HCT116 (cell line): ENCODE measurements at regions not wholly inside any gene's neighbourhood (a gene's known extent, or its start where the extent isn't known, plus 50 kb on each side); places are given as distances from the start of the nearest gene placed in this dataset.

ENCODE experiments used
- ATAC-seq: fragments of 200-7000 bp; cut with Tn5 transposase; 2 replicates; pipeline ENCODE4 v1.9.1; 2020; ENCODE audit warnings: mild to moderate bottlenecking, moderate library complexity
- BruUV-seq: library from RNA; stranded (reverse); fragments of 400-500 nt; replicated peaks from 2 replicates; lab custom pipeline; 2021; lab: Mats Ljungman, UMichigan
- CTCF ChIA-PET: fragments of 300-600 bp; sonication (Branson Sonifier 250); formaldehyde crosslinking; loops from one replicate; lab custom pipeline; 2021; ENCODE audit warnings: antibody characterized with exemption; lab: Charles Lee
- POLR2A ChIA-PET: fragments of 300-600, 350-600 bp; sonication (Branson Sonifier 250); formaldehyde crosslinking; loops from one replicate; lab custom pipeline; 2021; ENCODE audit warnings: antibody characterized with exemption; lab: Charles Lee
- RAD21 ChIA-PET, 2 experiments: fragments of 300-600 bp; sonication (Branson Sonifier 250); formaldehyde crosslinking; loops; one replicate each; lab custom pipeline; 2023; ENCODE audit warnings: low total read pairs in 2 of 2; ENCODE audit not compliant: uncharacterized antibody in 2 of 2, unreplicated experiment in 2 of 2, low non-redundant PET in 1 of 2; lab: Charles Lee
- DNase-seq: peaks from one replicate; pipeline ENCODE4 v3.0.0-alpha.2; 2010; ENCODE audit warnings: low read depth, low spot score
- H2AFZ ChIP-seq: fragments of 200-600 bp; shearing (Covaris generic), sonication (generic); 2 replicates; pipeline ENCODE4 v1.6.1; 2017; ENCODE audit warnings: low read depth, mixed run types, mixed read lengths, antibody characterized with exemption, low read length; ENCODE audit not compliant: poor library complexity, severe bottlenecking
- H3K27ac ChIP-seq: 2 replicates; pipeline ENCODE4 v1.5.1; 2012; ENCODE audit warnings: low read depth, low read length
- H3K27me3 ChIP-seq: fragments of 200-600 bp; sonication (generic); 2 replicates; pipeline ENCODE4 v1.6.1; 2016; ENCODE audit warnings: mixed run types, low read length, mixed read lengths; ENCODE audit not compliant: insufficient read depth
- H3K36me3 ChIP-seq, 2 experiments: fragments of 200-500 bp in 1 of 2; fragments of 200-600 bp in 1 of 2; sonication (Bioruptor generic) in 1 of 2; sonication (generic) in 1 of 2; 2 replicates each; pipeline versions ENCODE4 v1.5.1 to v1.6.1; 2014 to 2016; ENCODE audit warnings: low read length in 2 of 2, inconsistent platforms in 1 of 2, mixed read lengths in 1 of 2, mixed run types in 1 of 2; ENCODE audit not compliant: insufficient read depth in 2 of 2, control insufficient read depth in 1 of 2
- H3K4me1 ChIP-seq, 2 experiments: fragments of 200-600 bp in 1 of 2; sonication (generic) in 1 of 2; 2 replicates each; pipeline versions ENCODE4 v1.5.1 to v1.6.1; 2012 to 2017; ENCODE audit warnings: low read length in 2 of 2, inconsistent platforms in 1 of 2, mild to moderate bottlenecking in 1 of 2, mixed read lengths in 1 of 2, mixed run types in 1 of 2, moderate library complexity in 1 of 2; ENCODE audit not compliant: insufficient read depth in 2 of 2, control insufficient read depth in 1 of 2
- H3K4me2 ChIP-seq: fragments of 200-600 bp; sonication (generic); 2 replicates; pipeline ENCODE4 v1.6.1; 2017; ENCODE audit warnings: mixed run types, low read length, mixed read lengths
- H3K4me3 ChIP-seq, 2 experiments: fragments of 200-600 bp in 1 of 2; sonication (generic) in 1 of 2; replicated peaks in 1 of 2; 2 replicates each; pipeline ENCODE4 v1.5.1; 2011 to 2016; ENCODE audit warnings: low read length in 2 of 2, control low read depth in 1 of 2, low read depth in 1 of 2, mild to moderate bottlenecking in 1 of 2, mixed read lengths in 1 of 2, mixed run types in 1 of 2
- H3K79me2 ChIP-seq: fragments of 200-600 bp; sonication (generic); 2 replicates; pipeline ENCODE4 v1.6.1; 2017; ENCODE audit warnings: mild to moderate bottlenecking, mixed run types, low read length, moderate library complexity, mixed read lengths; ENCODE audit not compliant: insufficient read depth
- H3K9ac ChIP-seq: fragments of 200-600 bp; sonication (generic); 2 replicates; pipeline ENCODE4 v1.6.1; 2016; ENCODE audit warnings: low read length, mixed read lengths
- H3K9me2 ChIP-seq: fragments of 200-600 bp; sonication (generic), shearing (Covaris generic); 2 replicates; pipeline ENCODE4 v1.6.1; 2017; ENCODE audit warnings: mixed run types, mild to moderate bottlenecking, moderate library complexity; ENCODE audit not compliant: insufficient read depth
- H3K9me3 ChIP-seq, 2 experiments: fragments of 200-500 bp in 1 of 2; fragments of 200-600 bp in 1 of 2; sonication (Bioruptor generic) in 1 of 2; sonication (generic) in 1 of 2; 2 replicates each; pipeline ENCODE4 v1.6.1; 2014 to 2017; ENCODE audit warnings: low read length in 2 of 2, mixed read lengths in 2 of 2, inconsistent platforms in 1 of 2, low read depth in 1 of 2, mild to moderate bottlenecking in 1 of 2, mixed run types in 1 of 2, moderate library complexity in 1 of 2; ENCODE audit not compliant: control insufficient read depth in 1 of 2, insufficient read depth in 1 of 2
- H4K20me1 ChIP-seq: fragments of 200-600 bp; sonication (generic), shearing (Covaris generic); 2 replicates; pipeline ENCODE4 v1.6.1; 2017; ENCODE audit warnings: mixed run types, mild to moderate bottlenecking, moderate library complexity; ENCODE audit not compliant: insufficient read depth
- CBX3 ChIP-seq: IDR thresholded peaks from 2 replicates; pipeline ENCODE4 v1.6.1; 2012; ENCODE audit warnings: low read depth
- CEBPB ChIP-seq: IDR thresholded peaks from 2 replicates; pipeline ENCODE4 v1.6.1; 2012; ENCODE audit warnings: low read depth
- EGR1 ChIP-seq: IDR thresholded peaks from 2 replicates; pipeline ENCODE4 v1.6.1; 2012; ENCODE audit warnings: low read depth
- FOSL1 ChIP-seq: IDR thresholded peaks from 2 replicates; pipeline ENCODE4 v1.6.1; 2012; ENCODE audit warnings: low read depth
- JUND ChIP-seq: IDR thresholded peaks from 2 replicates; pipeline ENCODE4 v1.6.1; 2012
- RAD21 ChIP-seq: IDR thresholded peaks from 2 replicates; pipeline ENCODE4 v1.6.1; 2012; ENCODE audit warnings: low read depth, mild to moderate bottlenecking
- SIN3A ChIP-seq: IDR thresholded peaks from 2 replicates; pipeline ENCODE4 v1.6.1; 2012; ENCODE audit warnings: low read depth
- SP1 ChIP-seq: IDR thresholded peaks from 2 replicates; pipeline ENCODE4 v1.6.1; 2012; ENCODE audit warnings: low read depth
- SRF ChIP-seq: IDR thresholded peaks from 2 replicates; pipeline ENCODE4 v1.6.1; 2012; ENCODE audit warnings: low read depth
- TCF7L2 ChIP-seq: IDR thresholded peaks from 2 replicates; pipeline ENCODE4 v1.7.0; 2011; ENCODE audit warnings: borderline replicate concordance, inconsistent platforms; ENCODE audit not compliant: insufficient read depth, insufficient read length; ENCODE audit errors: extremely low read depth
- YY1 ChIP-seq: IDR thresholded peaks from 2 replicates; pipeline ENCODE4 v1.6.1; 2011; ENCODE audit warnings: low read length, low read depth, moderate library complexity, mild to moderate bottlenecking; ENCODE audit not compliant: insufficient replicate concordance; ENCODE audit errors: extremely low read depth
- ZFX ChIP-seq: fragments of 450-650 bp; IDR thresholded peaks from 2 replicates; pipeline ENCODE4 v1.6.1; 2017
- ZNF274 ChIP-seq: fragments of 200-500 bp; sonication (Bioruptor generic); IDR thresholded peaks from 2 replicates; pipeline ENCODE4 v1.6.1; 2014; ENCODE audit warnings: mild to moderate bottlenecking, low read depth, low read length, inconsistent platforms
- intact Hi-C: fragments of 100-400 bp; cut with micrococcal nuclease; formaldehyde crosslinking; loops from 2 replicates; pipeline ENCODE4 v1.10.0; 2022
- TF ChIP-seq, protein P1 (sequence below), 3 experiments: fragments of 200-600 bp in 1 of 3; sonication (generic) in 1 of 3; IDR thresholded peaks in 2 of 3; conservative IDR thresholded peaks in 1 of 3; 2 replicates each; pipeline ENCODE4 v1.5.1; 2012 to 2017; ENCODE audit warnings: low read depth in 2 of 3, low read length in 2 of 3, antibody characterized with exemption in 1 of 3, borderline replicate concordance in 1 of 3, control low read depth in 1 of 3, mild to moderate bottlenecking in 1 of 3, mixed read lengths in 1 of 3, mixed run types in 1 of 3, moderate library complexity in 1 of 3; ENCODE audit not compliant: insufficient read depth in 1 of 3
- TF ChIP-seq, protein P2 (sequence below): IDR thresholded peaks from 2 replicates; pipeline ENCODE4 v1.6.1; 2012
- TF ChIP-seq, protein P3 (sequence below): IDR thresholded peaks from 2 replicates; pipeline ENCODE4 v1.6.1; 2011; ENCODE audit warnings: mild to moderate bottlenecking, low read length, moderate library complexity; ENCODE audit not compliant: insufficient replicate concordance; ENCODE audit errors: extremely low read depth

DNA sequence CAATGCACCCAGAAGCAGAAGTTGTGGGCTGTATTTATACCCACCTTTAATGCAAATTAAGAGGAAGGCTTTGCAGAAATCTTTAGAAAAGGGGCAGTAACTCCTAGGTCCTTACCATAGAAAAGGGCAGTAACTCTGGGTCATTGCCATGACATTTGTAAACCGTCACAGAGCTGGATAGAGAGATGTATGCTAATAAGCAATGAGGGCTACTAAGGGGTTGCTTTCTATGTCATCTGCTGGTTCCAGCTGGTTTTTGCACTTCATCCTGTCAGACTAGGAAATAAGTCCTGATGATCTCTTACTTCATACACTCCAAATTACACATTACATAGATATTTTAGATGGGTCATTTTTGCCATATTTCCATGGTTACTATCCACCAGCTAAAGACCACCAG lies 299.1 kb upstream of the TYRP1 start:
- POLR2A ChIA-PET = no interaction called here
- H3K9me2 ChIP-seq = no peaks in the 10 kb centered on the region
- BruUV-seq = no TSS peak

More for the DNA sequence above, 299.1 kb upstream of the TYRP1 start:
- Histone ChIP-seq H3K79me2 (no peaks in the 10 kb centered on the region), H3K27me3 (no peaks in the 10 kb centered on the region), H3K27ac (no peak overlapping the region), H3K4me1 (no peaks in the 10 kb centered on the region), H2AFZ (no peak overlapping the region), H4K20me1 (no peaks in the 10 kb centered on the region), H3K36me3 (no peaks in the 10 kb centered on the region), H3K9me3 (peaks cover 0 to 3% of the 10 kb centered on the region in 2 experiments; a peak in 3 of 4 replicates), H3K4me3 (no peak overlapping the region), H3K9ac (no peak overlapping the region), H3K4me2 (no peak overlapping the region)
- ChIA-PET RAD21 (no interaction called here), CTCF (no interaction called here)
- intact Hi-C loops = no loop called here
- no peak for TF ChIP-seq YY1
- TF ChIP-seq ZNF274 = no peak
- TF ChIP-seq SP1 = no peak
- no peak for TF ChIP-seq RAD21
- TF ChIP-seq, protein P1, sequence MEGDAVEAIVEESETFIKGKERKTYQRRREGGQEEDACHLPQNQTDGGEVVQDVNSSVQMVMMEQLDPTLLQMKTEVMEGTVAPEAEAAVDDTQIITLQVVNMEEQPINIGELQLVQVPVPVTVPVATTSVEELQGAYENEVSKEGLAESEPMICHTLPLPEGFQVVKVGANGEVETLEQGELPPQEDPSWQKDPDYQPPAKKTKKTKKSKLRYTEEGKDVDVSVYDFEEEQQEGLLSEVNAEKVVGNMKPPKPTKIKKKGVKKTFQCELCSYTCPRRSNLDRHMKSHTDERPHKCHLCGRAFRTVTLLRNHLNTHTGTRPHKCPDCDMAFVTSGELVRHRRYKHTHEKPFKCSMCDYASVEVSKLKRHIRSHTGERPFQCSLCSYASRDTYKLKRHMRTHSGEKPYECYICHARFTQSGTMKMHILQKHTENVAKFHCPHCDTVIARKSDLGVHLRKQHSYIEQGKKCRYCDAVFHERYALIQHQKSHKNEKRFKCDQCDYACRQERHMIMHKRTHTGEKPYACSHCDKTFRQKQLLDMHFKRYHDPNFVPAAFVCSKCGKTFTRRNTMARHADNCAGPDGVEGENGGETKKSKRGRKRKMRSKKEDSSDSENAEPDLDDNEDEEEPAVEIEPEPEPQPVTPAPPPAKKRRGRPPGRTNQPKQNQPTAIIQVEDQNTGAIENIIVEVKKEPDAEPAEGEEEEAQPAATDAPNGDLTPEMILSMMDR (IDR thresholded peaks at IDR 0.05 in 2 of 3, conservative IDR thresholded peaks at IDR 0.05 in 1 of 3; ENCODE audit: borderline replicate concordance in 1 of 3, insufficient read depth in 1 of 3, low read depth in 2 of 3, low read length in 2 of 3) = no peak
- TF ChIP-seq TCF7L2 = no peak
- TF ChIP-seq EGR1 = no peak
- TF ChIP-seq, protein P2, sequence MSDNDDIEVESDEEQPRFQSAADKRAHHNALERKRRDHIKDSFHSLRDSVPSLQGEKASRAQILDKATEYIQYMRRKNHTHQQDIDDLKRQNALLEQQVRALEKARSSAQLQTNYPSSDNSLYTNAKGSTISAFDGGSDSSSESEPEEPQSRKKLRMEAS = no peak
- TF ChIP-seq JUND = no peak
- TF ChIP-seq CBX3 = no peak
- TF ChIP-seq, protein P3, sequence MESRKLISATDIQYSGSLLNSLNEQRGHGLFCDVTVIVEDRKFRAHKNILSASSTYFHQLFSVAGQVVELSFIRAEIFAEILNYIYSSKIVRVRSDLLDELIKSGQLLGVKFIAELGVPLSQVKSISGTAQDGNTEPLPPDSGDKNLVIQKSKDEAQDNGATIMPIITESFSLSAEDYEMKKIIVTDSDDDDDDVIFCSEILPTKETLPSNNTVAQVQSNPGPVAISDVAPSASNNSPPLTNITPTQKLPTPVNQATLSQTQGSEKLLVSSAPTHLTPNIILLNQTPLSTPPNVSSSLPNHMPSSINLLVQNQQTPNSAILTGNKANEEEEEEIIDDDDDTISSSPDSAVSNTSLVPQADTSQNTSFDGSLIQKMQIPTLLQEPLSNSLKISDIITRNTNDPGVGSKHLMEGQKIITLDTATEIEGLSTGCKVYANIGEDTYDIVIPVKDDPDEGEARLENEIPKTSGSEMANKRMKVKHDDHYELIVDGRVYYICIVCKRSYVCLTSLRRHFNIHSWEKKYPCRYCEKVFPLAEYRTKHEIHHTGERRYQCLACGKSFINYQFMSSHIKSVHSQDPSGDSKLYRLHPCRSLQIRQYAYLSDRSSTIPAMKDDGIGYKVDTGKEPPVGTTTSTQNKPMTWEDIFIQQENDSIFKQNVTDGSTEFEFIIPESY = no peak
- no peak for TF ChIP-seq CEBPB
- no peak for TF ChIP-seq SIN3A
- TF ChIP-seq ZFX = no peak
- TF ChIP-seq SRF = no peak
- no peak for TF ChIP-seq FOSL1
- DNase-seq = no peak
- ATAC-seq = no peak
